Activated T-helper 1 cell treated with anti-CD3 and anti-CD28 coated beads, Interleukin-12 subunit alpha, Interleukin-12 subunit beta, Interleukin-2, Interleukin-4 antibody, amounts not matched to agents 30 ng/mL and 10 ng/mL and 1 ng/mL, durations not matched to agents 14 hours and 24 hours and 36 hours (primary cell): ENCODE measurements at regions not wholly inside any gene's neighbourhood (a gene's known extent, or its start where the extent isn't known, plus 50 kb on each side); places are given as distances from the start of the nearest gene placed in this dataset.

ENCODE experiments used
- DNase-seq: peaks from one replicate; pipeline ENCODE4 v3.0.0; 2021; ENCODE audit warnings: low spot score
- H3K27ac Mint-ChIP-seq: one replicate; pipeline ENCODE4 v1.8.0; 2021; ENCODE audit warnings: mild to moderate bottlenecking, mixed read lengths
- H3K27me3 Mint-ChIP-seq: one replicate; pipeline ENCODE4 v1.8.0; 2022; ENCODE audit warnings: mild to moderate bottlenecking, moderate library complexity, mixed read lengths; ENCODE audit not compliant: insufficient read depth
- H3K36me3 Mint-ChIP-seq: one replicate; pipeline ENCODE4 v1.8.0; 2021; ENCODE audit warnings: low read depth, mixed read lengths
- H3K4me1 Mint-ChIP-seq: one replicate; pipeline ENCODE4 v1.8.0; 2021; ENCODE audit warnings: low read depth, mixed read lengths
- H3K4me3 Mint-ChIP-seq: one replicate; pipeline ENCODE4 v1.8.0; 2021; ENCODE audit warnings: mild to moderate bottlenecking, moderate library complexity, mixed read lengths
- H3K9me3 Mint-ChIP-seq: one replicate; pipeline ENCODE4 v1.8.0; 2021; ENCODE audit warnings: mixed read lengths
- intact Hi-C: fragments of 100-400 bp; cut with micrococcal nuclease; formaldehyde crosslinking; loops from one replicate; pipeline ENCODE4 v1.15.1; 2024

GRCh38 chr11:69348414-69349235 lies 54.7 kb downstream of the MYEOV start:
- peaks cover 10% of the 10 kb centered on the region for H3K4me1 Mint-ChIP-seq
- no peak overlapping the region for H3K4me3 Mint-ChIP-seq
- H3K36me3 Mint-ChIP-seq, result no peaks in the 10 kb centered on the region
- H3K27me3 Mint-ChIP-seq, result peaks cover 3% of the 10 kb centered on the region
- intact Hi-C loops, result no loop called here
- peaks cover 8% of the 10 kb centered on the region for H3K9me3 Mint-ChIP-seq
- H3K27ac Mint-ChIP-seq, result no peak overlapping the region
- no peak for DNase-seq

GRCh38 chr11:69350040-69350439 lies 56.1 kb downstream of the MYEOV start:
- intact Hi-C loops, result loop anchor here (5.0 kb wide), 3 partner anchors 53 to 207 kb away; no protein-coding TSS in a partner anchor
- peaks cover 1% of the 10 kb centered on the region for H3K27me3 Mint-ChIP-seq

GRCh38 chr11:69350596-69350995 lies 56.6 kb downstream of the MYEOV start:
- Mint-ChIP-seq H3K36me3 (no peaks in the 10 kb centered on the region), H3K9me3 (peaks cover 8% of the 10 kb centered on the region), H3K27me3 (peaks cover 1% of the 10 kb centered on the region), H3K4me3 (no peak overlapping the region), H3K27ac (no peak overlapping the region), H3K4me1 (peaks cover 10% of the 10 kb centered on the region)
- no peak for DNase-seq
- intact Hi-C loops, result loop anchor here (5.0 kb wide), 3 partner anchors 53 to 207 kb away; no protein-coding TSS in a partner anchor

More at GRCh38 chr11:69350040-69350439, 56.1 kb downstream of the MYEOV start:
- no peak overlapping the region for H3K27ac Mint-ChIP-seq
- DNase-seq, result no peak
- no peaks in the 10 kb centered on the region for H3K36me3 Mint-ChIP-seq
- H3K4me3 Mint-ChIP-seq, result no peak overlapping the region
- peaks cover 8% of the 10 kb centered on the region for H3K9me3 Mint-ChIP-seq
- H3K4me1 Mint-ChIP-seq, result peaks cover 10% of the 10 kb centered on the region

GRCh38 chr11:69351460-69351859 lies 57.5 kb downstream of the MYEOV start:
- intact Hi-C loops, result loop anchor here (5.0 kb wide), 3 partner anchors 54 to 206 kb away; no protein-coding TSS in a partner anchor
- no peak for DNase-seq
- no peak overlapping the region for H3K27ac Mint-ChIP-seq
- peaks cover 10% of the 10 kb centered on the region for H3K4me1 Mint-ChIP-seq
- peaks cover 8% of the 10 kb centered on the region for H3K9me3 Mint-ChIP-seq
- no peaks in the 10 kb centered on the region for H3K36me3 Mint-ChIP-seq
- no peak overlapping the region for H3K4me3 Mint-ChIP-seq
- peaks cover 1% of the 10 kb centered on the region for H3K27me3 Mint-ChIP-seq

- peaks cover 10% of the 10 kb centered on the region for H3K4me1 Mint-ChIP-seq
- H3K27me3 Mint-ChIP-seq, result peaks cover 1% of the 10 kb centered on the region
- H3K27ac Mint-ChIP-seq, result no peak overlapping the region
- no peak for DNase-seq
- peaks cover 8% of the 10 kb centered on the region for H3K9me3 Mint-ChIP-seq
- intact Hi-C loops, result loop anchor here (1.0 to 5.0 kb wide), 5 partner anchors 15 to 291 kb away; no protein-coding TSS in a partner anchor
- H3K36me3 Mint-ChIP-seq, result no peaks in the 10 kb centered on the region
- no peak overlapping the region for H3K4me3 Mint-ChIP-seq
Measured at GRCh38 chr11:69352166-69352565, 58.2 kb downstream of the MYEOV start.

- intact Hi-C loops, result loop anchor here (1.0 to 5.0 kb wide), 5 partner anchors 16 to 290 kb away; no protein-coding TSS in a partner anchor
- peak overlapping the region; percentile 43 for H3K27ac Mint-ChIP-seq
Measured at GRCh38 chr11:69352715-69353319, 58.9 kb downstream of the MYEOV start.

GRCh38 chr11:69353696-69354544 lies 60.0 kb downstream of the MYEOV start:
- peaks cover 10% of the 10 kb centered on the region for H3K4me1 Mint-ChIP-seq
- DNase-seq, result no peak
- H3K9me3 Mint-ChIP-seq, result peaks cover 4% of the 10 kb centered on the region
- intact Hi-C loops, result loop anchor here (2.0 to 5.0 kb wide), 4 partner anchors 57 to 289 kb away; no protein-coding TSS in a partner anchor
- H3K27me3 Mint-ChIP-seq, result peaks cover 1% of the 10 kb centered on the region
- H3K36me3 Mint-ChIP-seq, result no peaks in the 10 kb centered on the region
- no peak overlapping the region for H3K27ac Mint-ChIP-seq
- H3K4me3 Mint-ChIP-seq, result no peak overlapping the region

More at GRCh38 chr11:69352715-69353319, 58.9 kb downstream of the MYEOV start:
- DNase-seq, result no peak
- Mint-ChIP-seq H3K36me3 (no peaks in the 10 kb centered on the region), H3K4me3 (no peak overlapping the region), H3K27me3 (peaks cover 1% of the 10 kb centered on the region), H3K9me3 (peaks cover 8% of the 10 kb centered on the region), H3K4me1 (peaks cover 10% of the 10 kb centered on the region)

- DNase-seq, result no peak
- Mint-ChIP-seq H3K4me3 (no peak overlapping the region), H3K9me3 (peaks cover 2% of the 10 kb centered on the region), H3K36me3 (no peaks in the 10 kb centered on the region), H3K27ac (no peak overlapping the region), H3K27me3 (peaks cover 1% of the 10 kb centered on the region), H3K4me1 (peaks cover 10% of the 10 kb centered on the region)
- intact Hi-C loops, result loop anchor here (5.0 kb wide), 3 partner anchors 57 to 203 kb away; no protein-coding TSS in a partner anchor
Measured at GRCh38 chr11:69354545-69354897, 60.6 kb downstream of the MYEOV start.

GRCh38 chr11:69355346-69355940 lies 61.5 kb downstream of the MYEOV start:
- H3K4me3 Mint-ChIP-seq, result no peak overlapping the region
- no peaks in the 10 kb centered on the region for H3K36me3 Mint-ChIP-seq
- intact Hi-C loops, result no loop called here
- peaks cover 1% of the 10 kb centered on the region for H3K27me3 Mint-ChIP-seq
- no peak overlapping the region for H3K27ac Mint-ChIP-seq
- no peaks in the 10 kb centered on the region for H3K9me3 Mint-ChIP-seq
- no peak for DNase-seq
- peaks cover 10% of the 10 kb centered on the region for H3K4me1 Mint-ChIP-seq

GRCh38 chr11:69355959-69356702 lies 62.2 kb downstream of the MYEOV start:
- no peak overlapping the region for H3K27ac Mint-ChIP-seq
- intact Hi-C loops, result no loop called here
- H3K9me3 Mint-ChIP-seq, result no peaks in the 10 kb centered on the region
- H3K4me1 Mint-ChIP-seq, result peaks cover 10% of the 10 kb centered on the region
- no peaks in the 10 kb centered on the region for H3K36me3 Mint-ChIP-seq
- H3K27me3 Mint-ChIP-seq, result no peaks in the 10 kb centered on the region
- no peak for DNase-seq
- no peak overlapping the region for H3K4me3 Mint-ChIP-seq

GRCh38 chr11:69356703-69357457 lies 62.9 kb downstream of the MYEOV start:
- no peaks in the 10 kb centered on the region for H3K36me3 Mint-ChIP-seq
- DNase-seq, result no peak
- no peaks in the 10 kb centered on the region for H3K27me3 Mint-ChIP-seq
- intact Hi-C loops, result no loop called here
- H3K4me1 Mint-ChIP-seq, result peaks cover 10% of the 10 kb centered on the region
- H3K27ac Mint-ChIP-seq, result no peak overlapping the region
- no peak overlapping the region for H3K4me3 Mint-ChIP-seq
- no peaks in the 10 kb centered on the region for H3K9me3 Mint-ChIP-seq
